SK-N-SH (cell line): ENCODE measurements at regions not wholly inside any gene's neighbourhood (a gene's known extent, or its start where the extent isn't known, plus 50 kb on each side); places are given as distances from the start of the nearest gene placed in this dataset.

Source experiments
- CTCF ChIA-PET: fragments of 300-600, 350-600 bp; formaldehyde crosslinking; extraction: SDS; loops from one replicate; lab custom pipeline; 2021; lab: Yijun Ruan, JAX
- POLR2A ChIA-PET: fragments of 350-600 bp; sonication (Branson Sonifier 250); formaldehyde crosslinking; extraction: SDS; loops from one replicate; lab custom pipeline; 2020; ENCODE audit warnings: antibody characterized with exemption, inconsistent platforms; lab: Yijun Ruan, JAX
- DNase-seq: peaks from one replicate; pipeline ENCODE4 v3.0.0; 2012
- H2AFZ ChIP-seq: fragments of 200-600 bp; sonication (generic); 2 replicates; pipeline ENCODE4 v1.8.1; 2016; ENCODE audit warnings: antibody characterized with exemption, mild to moderate bottlenecking, low read depth
- H3F3A ChIP-seq: fragments of 200-600 bp; sonication (generic); replicated peaks from 2 replicates; pipeline ENCODE3; 2016; ENCODE audit warnings: antibody characterized with exemption, mild to moderate bottlenecking; ENCODE audit not compliant: insufficient read depth
- H3K27ac ChIP-seq, 2 experiments: fragments of 200-500 bp in 1 of 2; fragments of 200-600 bp in 1 of 2; sonication (Bioruptor generic) in 1 of 2; sonication (generic), shearing (Covaris generic) in 1 of 2; 2 replicates each; pipeline versions ENCODE4 v1.5.1 to v1.6.1; 2014 to 2016; ENCODE audit warnings: low read depth in 2 of 2, inconsistent platforms in 1 of 2, low read length in 1 of 2, mild to moderate bottlenecking in 1 of 2, mixed read lengths in 1 of 2
- H3K27me3 ChIP-seq: fragments of 200-600 bp; sonication (generic), shearing (Covaris generic); 2 replicates; pipeline ENCODE4 v1.6.1; 2016; ENCODE audit warnings: mixed run types; ENCODE audit not compliant: insufficient read depth
- H3K36me3 ChIP-seq, 2 experiments: fragments of 200-500 bp in 1 of 2; fragments of 200-600 bp in 1 of 2; sonication (Bioruptor generic) in 1 of 2; sonication (generic) in 1 of 2; replicated peaks in 1 of 2; 2 replicates each; pipeline versions ENCODE3 to v1.5.1; 2014 to 2016; ENCODE audit warnings: low read length in 1 of 2, mild to moderate bottlenecking in 1 of 2; ENCODE audit not compliant: insufficient read depth in 2 of 2, control insufficient read depth in 1 of 2
- H3K4me1 ChIP-seq, 2 experiments: fragments of 200-500 bp in 1 of 2; fragments of 200-600 bp in 1 of 2; sonication (Bioruptor generic) in 1 of 2; sonication (generic), shearing (Covaris generic) in 1 of 2; 2 replicates each; pipeline versions ENCODE4 v1.5.1 to v1.6.1; 2014 to 2016; ENCODE audit warnings: low read depth in 1 of 2, low read length in 1 of 2, mixed run types in 1 of 2; ENCODE audit not compliant: insufficient read depth in 2 of 2, control insufficient read depth in 1 of 2
- H3K4me2 ChIP-seq: fragments of 200-600 bp; sonication (generic), shearing (Covaris generic); 2 replicates; pipeline ENCODE4 v1.6.1; 2017; ENCODE audit warnings: mixed run types
- H3K4me3 ChIP-seq, 2 experiments: fragments of 200-500 bp in 1 of 2; fragments of 200-600 bp in 1 of 2; sonication (Bioruptor generic) in 1 of 2; sonication (generic), shearing (Covaris generic) in 1 of 2; 2 replicates each; pipeline versions ENCODE4 v1.5.1 to v1.8.1; 2014 to 2016; ENCODE audit warnings: low read depth in 2 of 2, inconsistent platforms in 1 of 2, low read length in 1 of 2, mild to moderate bottlenecking in 1 of 2, mixed read lengths in 1 of 2, moderate library complexity in 1 of 2
- H3K79me2 ChIP-seq: fragments of 200-600 bp; sonication (generic); 2 replicates; pipeline ENCODE4 v1.8.1; 2017; ENCODE audit warnings: mild to moderate bottlenecking; ENCODE audit not compliant: insufficient read depth
- H3K9ac ChIP-seq: fragments of 200-600 bp; sonication (generic); 2 replicates; pipeline ENCODE4 v1.6.1; 2017; ENCODE audit warnings: mixed run types
- H3K9me2 ChIP-seq: fragments of 200-600 bp; sonication (generic); 2 replicates; pipeline ENCODE4 v1.6.1; 2017; ENCODE audit warnings: mixed run types
- H3K9me3 ChIP-seq: fragments of 200-600 bp; sonication (generic); 2 replicates; pipeline ENCODE4 v1.6.1; 2017; ENCODE audit warnings: mixed run types, mild to moderate bottlenecking, moderate library complexity
- H4K20me1 ChIP-seq: fragments of 200-600 bp; sonication (generic); 2 replicates; pipeline ENCODE4 v1.6.1; 2017; ENCODE audit warnings: mild to moderate bottlenecking, mixed run types; ENCODE audit not compliant: insufficient read depth
- EP300 ChIP-seq, 2 experiments: IDR thresholded peaks; 2 replicates each; pipeline versions ENCODE4 v1.4.0 to v1.6.1; 2012; ENCODE audit warnings: borderline replicate concordance in 1 of 2, low read depth in 1 of 2, low read length in 1 of 2
- FOSL2 ChIP-seq: IDR thresholded peaks from 2 replicates; pipeline ENCODE4 v1.4.0; 2012; ENCODE audit warnings: low read depth, mild to moderate bottlenecking, moderate library complexity, borderline replicate concordance
- FOXM1 ChIP-seq: IDR thresholded peaks from 2 replicates; pipeline ENCODE4 v1.4.0; 2012; ENCODE audit warnings: low read depth, mild to moderate bottlenecking
- GABPA ChIP-seq: IDR thresholded peaks from 2 replicates; pipeline ENCODE4 v1.4.0; 2012; ENCODE audit warnings: low read depth, mild to moderate bottlenecking
- JUND ChIP-seq: IDR thresholded peaks from 2 replicates; pipeline ENCODE4 v1.4.0; 2012
- NRF1 ChIP-seq: IDR thresholded peaks from 2 replicates; pipeline ENCODE4 v1.6.1; 2012; ENCODE audit warnings: low read depth, mild to moderate bottlenecking, low read length
- PBX3 ChIP-seq: IDR thresholded peaks from 2 replicates; pipeline ENCODE4; 2012
- RFX5 ChIP-seq: IDR thresholded peaks from 2 replicates; pipeline ENCODE4 v1.6.1; 2012; ENCODE audit warnings: mild to moderate bottlenecking, improper control_type of control experiment, low read length
- SMC3 ChIP-seq: IDR thresholded peaks from 2 replicates; pipeline ENCODE4 v1.6.1; 2012; ENCODE audit warnings: low read depth, low read length, improper control_type of control experiment
- TCF12 ChIP-seq: IDR thresholded peaks from 2 replicates; pipeline ENCODE4 v1.4.0; 2012
- TEAD4 ChIP-seq: IDR thresholded peaks from 2 replicates; pipeline ENCODE4 v1.4.0; 2012; ENCODE audit warnings: mild to moderate bottlenecking, borderline replicate concordance; ENCODE audit not compliant: insufficient read depth
- USF1 ChIP-seq: IDR thresholded peaks from 2 replicates; pipeline ENCODE4 v1.4.0; 2012; ENCODE audit warnings: low read depth, borderline replicate concordance
- YY1 ChIP-seq: IDR thresholded peaks from 2 replicates; pipeline ENCODE4 v1.4.0; 2012; ENCODE audit warnings: low read depth, mild to moderate bottlenecking
- ZBTB33 ChIP-seq: IDR thresholded peaks from 2 replicates; pipeline ENCODE4 v1.4.0; 2012; ENCODE audit warnings: low read depth, borderline replicate concordance
- WGBS: methylation state at CpG from one replicate; pipeline ENCODE4 v1.1.6; 2017; ENCODE audit warnings: low lambda C conversion rate; 5-methylcytosine and 5-hydroxymethylcytosine counted together

- no peak overlapping the region for H3K27ac ChIP-seq
- no peak for DNase-seq
- H3K9ac ChIP-seq: no peak overlapping the region
- H3K9me2 ChIP-seq: no peaks in the 10 kb centered on the region
- H3K36me3 ChIP-seq: no peaks in the 10 kb centered on the region
- H3K4me3 ChIP-seq: no peak overlapping the region
- no peaks in the 10 kb centered on the region for H4K20me1 ChIP-seq
- no peaks in the 10 kb centered on the region for H3K79me2 ChIP-seq
- TF ChIP-seq YY1 (no peak), RFX5 (no peak), FOSL2 (peak; percentile 28; the same call in 1 of the 2 replicates), ZBTB33 (no peak), USF1 (no peak), TCF12 (no peak)
- 0 out of 2 replicates have a peak overlapping the region, but pooled peaks have one; percentile 13 for H2AFZ ChIP-seq
- no peak overlapping the region for H3K4me2 ChIP-seq
- POLR2A ChIA-PET: no interaction called here
- CTCF ChIA-PET: interaction anchor here (0.8 to 1.7 kb wide), 4 partner anchors 14 to 375 kb away, joined by 3 to 9 read pairs (median 4); no protein-coding TSS in a partner anchor
- 87% methylated on average over 5 of the region's 5 CpGs for WGBS
- peaks cover 0 to 5% of the 10 kb centered on the region in 2 experiments; a peak in 3 of 4 replicates for H3K4me1 ChIP-seq
- peaks cover 3% of the 10 kb centered on the region for H3F3A ChIP-seq
- no peaks in the 10 kb centered on the region for H3K9me3 ChIP-seq
- no peaks in the 10 kb centered on the region for H3K27me3 ChIP-seq
Observed at GRCh38 chr12:76636121-76636692, 76.6 kb upstream of the OSBPL8 start.

- CTCF ChIA-PET: interaction anchor here (1.4 kb wide), 1 partner anchor 16 kb away, joined by 3 read pairs; no protein-coding TSS in a partner anchor
- POLR2A ChIA-PET: no interaction called here
- H3K27me3 ChIP-seq: no peaks in the 10 kb centered on the region
- DNase-seq: no peak
- no peaks in the 10 kb centered on the region for H3K9me2 ChIP-seq
- H3K9ac ChIP-seq: no peak overlapping the region
- H3F3A ChIP-seq: peaks cover 3% of the 10 kb centered on the region
- H3K36me3 ChIP-seq: no peaks in the 10 kb centered on the region
- peaks cover 0 to 5% of the 10 kb centered on the region in 2 experiments; a peak in 3 of 4 replicates for H3K4me1 ChIP-seq
- no peak for TF ChIP-seq NRF1
- no peak for TF ChIP-seq GABPA
- 0 out of 2 replicates have a peak, but pooled peaks have one; percentile 32 for TF ChIP-seq TCF12
- peak; percentile 47; the same call in 1 of the 2 replicates for TF ChIP-seq FOSL2
- TF ChIP-seq EP300 (IDR thresholded peaks at IDR 0.05; ENCODE audit: borderline replicate concordance in 1 of 2, low read depth in 1 of 2, low read length in 1 of 2): 0 out of 4 replicates have a peak, but pooled peaks of 1 of the 2 experiments have one; percentile 20
- TF ChIP-seq PBX3: peak; percentile 12; the same call in 1 of the 2 replicates
- TF ChIP-seq FOXM1: no peak
- peak; percentile 31; the same call in 1 of the 2 replicates for TF ChIP-seq JUND
- TF ChIP-seq TEAD4: no peak
- TF ChIP-seq SMC3: no peak
- no peaks in the 10 kb centered on the region for H3K9me3 ChIP-seq
- no peak overlapping the region for H2AFZ ChIP-seq
- H3K4me2 ChIP-seq: no peak overlapping the region
- no peak overlapping the region for H3K27ac ChIP-seq
- WGBS: 69% methylated on average over 3 of the region's 3 CpGs
- H3K4me3 ChIP-seq: no peak overlapping the region
- no peaks in the 10 kb centered on the region for H3K79me2 ChIP-seq
- H4K20me1 ChIP-seq: no peaks in the 10 kb centered on the region
Observed at GRCh38 chr12:76637807-76638206, 78.2 kb upstream of the OSBPL8 start.
